Putamen (tissue), 1 donor: ENCODE measurements at regions not wholly inside any gene's neighbourhood (a gene's known extent, or its start where the extent isn't known, plus 50 kb on each side); places are given as distances from the start of the nearest gene placed in this dataset.
"Not testable (repeated sequence)": the region's sequence is repeated elsewhere in the genome, so short reads cannot be mapped to it uniquely, and the experiment has no call there.

Experiments used
- DNase-seq: peaks from one replicate; pipeline ENCODE4 v3.0.0-alpha.2; 2016; ENCODE audit warnings: low spot score

DNA sequence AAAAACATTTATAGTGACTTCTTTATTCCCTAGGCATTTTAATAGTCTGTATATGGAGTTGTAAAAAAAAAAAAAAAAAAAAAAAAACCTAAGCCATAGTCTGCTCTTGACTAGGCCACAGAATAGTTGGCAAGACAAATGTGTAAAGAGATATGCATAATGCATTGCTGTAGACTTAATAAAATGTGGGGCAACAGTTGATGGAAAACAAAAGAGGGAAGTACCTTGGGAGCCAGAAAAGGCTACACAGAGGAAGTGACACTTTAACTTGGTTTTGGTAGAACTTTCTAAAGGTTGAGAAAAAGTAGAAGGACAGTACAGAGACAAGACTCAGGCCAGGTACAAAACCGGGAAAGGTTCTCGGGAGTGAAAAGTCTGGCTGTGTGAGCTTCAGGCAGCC lies 802.9 kb upstream of the ADAMTS5 start:
- DNase-seq, result no peak

GRCh38 chr21:27768046-27768637 lies 801.3 kb upstream of the ADAMTS5 start:
- DNase-seq, result not testable (repeated sequence)

- no peak for DNase-seq
Observed at GRCh38 chr21:27764056-27764455, 797.2 kb upstream of the ADAMTS5 start.

DNA sequence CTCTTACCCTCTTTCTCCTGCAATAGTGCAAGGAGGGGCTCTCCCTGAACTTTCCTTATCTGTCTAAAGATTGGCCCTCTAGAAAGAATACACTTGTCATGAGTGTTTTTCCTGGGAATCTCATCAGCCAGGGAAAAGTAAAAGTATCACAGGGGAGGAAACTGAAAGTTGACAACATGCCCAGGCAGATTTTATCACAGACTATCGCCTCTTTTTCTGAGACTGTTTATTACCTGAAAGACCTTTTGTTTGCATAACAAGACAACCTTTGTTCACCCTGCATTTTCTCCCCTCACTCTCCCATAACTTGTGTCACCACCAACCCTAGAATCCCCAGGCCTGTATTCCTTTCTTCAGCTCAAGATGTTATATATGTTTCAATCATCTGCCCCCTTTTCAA lies 794.7 kb upstream of the ADAMTS5 start:
- no peak for DNase-seq

DNA sequence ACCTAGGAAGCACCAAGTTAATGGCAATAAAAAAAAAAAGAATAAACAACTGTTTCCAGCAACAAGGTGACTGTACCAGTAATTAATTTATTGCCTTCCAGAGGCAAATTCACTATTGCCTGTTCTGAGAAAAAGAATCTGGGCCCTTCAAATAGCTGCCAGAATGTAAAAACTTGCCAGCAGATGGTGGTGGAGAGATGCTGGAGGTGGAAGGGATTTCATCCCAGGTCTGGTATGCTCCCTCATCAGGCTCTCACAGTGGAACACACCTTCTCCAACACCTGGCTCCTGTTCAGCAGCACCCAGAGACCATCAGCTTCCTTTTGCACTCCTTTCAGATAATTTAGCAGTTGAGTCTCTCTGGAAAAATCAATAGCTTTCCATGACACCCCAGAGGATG lies 792.9 kb upstream of the ADAMTS5 start:
- DNase-seq, result no peak

DNA sequence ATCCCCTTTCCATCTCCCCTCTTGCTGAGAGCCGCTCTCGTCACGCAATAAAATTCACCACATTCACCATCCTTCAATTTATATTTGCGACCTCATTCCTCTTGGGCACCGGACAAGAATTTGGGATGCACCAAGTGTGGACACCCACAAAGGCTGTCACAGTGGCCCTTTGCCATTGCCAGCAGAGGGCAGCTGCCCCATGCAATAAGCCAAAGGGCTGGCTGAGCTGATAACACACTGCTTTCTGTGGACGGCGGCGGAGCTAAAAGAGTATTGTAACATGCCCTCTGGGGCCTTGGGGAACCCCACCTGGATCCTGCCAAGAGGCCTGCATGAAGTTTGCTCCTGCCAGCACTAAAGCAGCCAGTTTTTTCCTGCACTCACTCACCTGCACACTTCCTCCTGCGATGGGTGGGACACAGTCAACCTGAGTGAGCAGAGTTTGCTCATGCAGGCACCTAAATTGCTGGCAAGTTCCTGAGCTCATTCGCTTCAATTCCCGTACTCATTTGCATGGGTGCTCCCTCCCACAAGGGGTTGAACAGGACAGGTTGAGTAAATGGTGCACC lies 792.3 kb upstream of the ADAMTS5 start:
- peak; percentile 41 for DNase-seq

- DNase-seq, result no peak
Observed at GRCh38 chr21:27756191-27756590, 789.3 kb upstream of the ADAMTS5 start.

- DNase-seq, result no peak
Observed at GRCh38 chr21:27743971-27744564, 777.2 kb upstream of the ADAMTS5 start.

- no peak for DNase-seq
Observed at GRCh38 chr21:27741736-27742135, 774.8 kb upstream of the ADAMTS5 start.

- no peak for DNase-seq
Observed at GRCh38 chr21:27740084-27740483, 773.2 kb upstream of the ADAMTS5 start.

DNA sequence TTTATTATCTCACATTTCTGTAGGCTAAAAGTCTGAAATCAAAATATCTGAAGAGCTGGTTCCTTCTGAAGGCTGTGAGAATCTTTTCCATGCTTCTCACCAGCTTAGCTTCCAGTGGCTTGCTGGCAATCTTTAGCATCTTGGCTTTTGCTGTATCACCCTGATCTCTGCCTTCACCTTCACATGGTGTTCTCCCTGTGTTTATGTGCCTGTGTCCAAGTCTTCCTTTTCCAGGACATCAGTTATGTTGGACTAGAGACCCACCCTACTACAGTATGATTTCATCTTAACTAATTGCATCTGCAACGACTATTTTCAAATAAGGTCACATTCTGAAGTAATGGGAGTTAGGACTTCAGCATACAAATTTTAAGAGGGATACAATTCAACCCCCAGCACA lies 772.3 kb upstream of the ADAMTS5 start:
- DNase-seq, result no peak

DNA sequence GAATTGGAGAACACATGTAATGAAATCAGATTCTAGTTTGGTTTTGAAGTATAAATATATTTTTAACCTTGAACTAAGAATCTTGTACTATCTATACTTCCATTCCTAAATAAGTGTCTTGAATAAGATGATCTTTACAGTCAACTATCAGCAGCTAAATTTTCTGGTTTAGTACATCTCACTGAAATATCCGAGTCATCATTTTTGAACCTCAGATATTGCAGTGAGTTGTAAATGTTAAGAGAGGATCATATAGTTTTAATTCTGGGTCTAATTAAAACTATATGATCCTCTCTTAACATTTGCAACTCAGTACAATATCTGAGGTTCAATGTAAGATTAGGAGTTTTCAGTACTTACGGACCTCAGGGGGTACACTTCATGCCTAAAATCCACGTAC lies 768.8 kb upstream of the ADAMTS5 start:
- no peak for DNase-seq

DNA sequence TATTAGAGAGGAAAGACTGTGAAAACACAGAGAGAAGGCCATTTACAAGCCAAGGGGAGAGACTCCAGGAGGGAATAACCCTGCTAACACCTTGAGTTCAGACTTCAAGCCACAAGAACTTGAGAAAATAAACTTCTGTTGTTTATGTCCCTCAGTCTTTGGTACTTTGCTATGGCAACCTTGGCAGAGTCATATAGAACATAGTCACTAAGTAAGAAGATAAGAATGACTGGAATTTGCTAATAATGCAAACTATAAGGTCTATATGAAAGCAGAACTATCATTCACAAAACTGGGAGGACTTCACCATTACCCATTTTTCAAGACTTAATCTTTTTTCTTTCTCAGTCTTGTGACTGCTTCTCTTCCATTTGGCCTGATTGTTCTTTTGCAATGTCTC lies 767.3 kb upstream of the ADAMTS5 start:
- no peak for DNase-seq

GRCh38 chr21:27725916-27726315 lies 759.0 kb upstream of the ADAMTS5 start:
- no peak for DNase-seq

- no peak for DNase-seq
Observed at GRCh38 chr21:27722095-27722494, 755.2 kb upstream of the ADAMTS5 start.

- no peak for DNase-seq
Observed at GRCh38 chr21:27721675-27722074, 754.8 kb upstream of the ADAMTS5 start.

- DNase-seq, result no peak
Observed at GRCh38 chr21:27719226-27719625, 752.3 kb upstream of the ADAMTS5 start.

GRCh38 chr21:27715131-27715530 lies 748.2 kb upstream of the ADAMTS5 start:
- DNase-seq, result no peak

GRCh38 chr21:27713154-27714109 lies 746.5 kb upstream of the ADAMTS5 start:
- no peak for DNase-seq

DNA sequence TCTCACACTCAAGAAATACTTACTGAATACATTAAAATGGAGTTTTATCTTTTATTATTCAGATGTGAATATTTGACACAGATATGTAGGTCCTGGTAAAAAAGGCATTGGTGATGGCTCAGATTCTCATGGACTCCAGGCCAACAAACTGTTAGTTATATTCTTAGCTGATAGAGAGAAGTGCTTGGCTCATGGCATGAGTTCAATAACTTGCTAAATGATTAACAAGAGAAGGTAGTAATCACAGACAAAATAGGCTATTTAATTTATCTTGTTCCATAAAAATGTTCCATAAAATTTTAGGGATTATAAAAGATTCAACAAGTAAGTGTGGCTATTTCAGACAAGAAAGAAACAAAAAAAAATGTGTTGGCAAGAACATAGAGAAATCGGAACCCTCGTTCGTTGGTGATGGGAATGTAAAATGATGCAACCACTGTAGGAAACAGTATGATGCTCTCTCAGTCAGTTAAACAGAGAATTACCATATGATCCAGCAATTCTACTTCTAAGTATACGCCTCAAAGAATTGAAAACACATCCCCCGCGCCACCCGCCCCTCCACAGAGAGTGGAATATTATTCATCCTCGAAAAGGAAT lies 737.8 kb upstream of the ADAMTS5 start:
- DNase-seq, result no peak

DNA sequence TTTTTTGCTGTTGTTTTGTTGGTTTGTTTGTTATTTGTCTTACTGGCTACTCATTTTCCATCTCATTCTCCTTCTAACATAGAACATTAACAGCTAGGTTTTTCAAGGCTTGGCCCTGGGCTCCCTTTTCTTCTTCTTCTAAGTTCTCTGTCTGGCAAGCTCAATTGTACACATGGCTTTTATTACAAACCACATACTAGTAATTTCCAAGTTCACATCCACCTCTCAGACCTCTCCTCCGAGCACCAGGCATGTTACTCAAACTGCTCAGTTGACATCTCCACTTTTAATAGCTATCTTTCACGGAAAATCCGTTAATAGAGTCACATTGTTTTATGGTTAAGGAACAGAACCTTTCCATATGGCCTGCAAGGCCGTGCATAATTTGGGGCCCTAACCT lies 736.9 kb upstream of the ADAMTS5 start:
- no peak for DNase-seq

GRCh38 chr21:27700974-27701614 lies 734.2 kb upstream of the ADAMTS5 start:
- DNase-seq, result peak; percentile 86
